Neural crest cell (in vitro differentiated cells): ENCODE measurements at regions not wholly inside any gene's neighbourhood (a gene's known extent, or its start where the extent isn't known, plus 50 kb on each side); places are given as distances from the start of the nearest gene placed in this dataset.

Experiments used
- DNase-seq: peaks from one replicate; pipeline ENCODE4 v3.0.0; 2021; ENCODE audit warnings: low read depth, mixed read lengths, low spot score
- H3K27ac Mint-ChIP-seq: one replicate; pipeline ENCODE4 v1.8.0; 2021; ENCODE audit warnings: mild to moderate bottlenecking, mixed read lengths; ENCODE audit not compliant: unreplicated experiment
- H3K27me3 Mint-ChIP-seq: 2 replicates; pipeline ENCODE4 v1.8.0; 2021; ENCODE audit warnings: low read depth, mild to moderate bottlenecking, mixed read lengths
- H3K36me3 Mint-ChIP-seq: 2 replicates; pipeline ENCODE4 v1.8.0; 2021; ENCODE audit warnings: low read depth, mild to moderate bottlenecking, mixed read lengths
- H3K4me1 Mint-ChIP-seq: 2 replicates; pipeline ENCODE4 v1.8.0; 2021; ENCODE audit warnings: mixed read lengths
- H3K4me3 Mint-ChIP-seq: one replicate; pipeline ENCODE4 v1.8.0; 2021; ENCODE audit warnings: mild to moderate bottlenecking, mixed read lengths
- H3K9me3 Mint-ChIP-seq: 2 replicates; pipeline ENCODE4 v1.8.0; 2021; ENCODE audit warnings: mixed read lengths
- TF ChIP-seq, protein P1 (sequence below): fragments of 200-600 bp; sonication (generic); conservative IDR thresholded peaks from 2 replicates; pipeline ENCODE4 v1.5.0; 2021; ENCODE audit warnings: antibody characterized with exemption, mild to moderate bottlenecking

DNA sequence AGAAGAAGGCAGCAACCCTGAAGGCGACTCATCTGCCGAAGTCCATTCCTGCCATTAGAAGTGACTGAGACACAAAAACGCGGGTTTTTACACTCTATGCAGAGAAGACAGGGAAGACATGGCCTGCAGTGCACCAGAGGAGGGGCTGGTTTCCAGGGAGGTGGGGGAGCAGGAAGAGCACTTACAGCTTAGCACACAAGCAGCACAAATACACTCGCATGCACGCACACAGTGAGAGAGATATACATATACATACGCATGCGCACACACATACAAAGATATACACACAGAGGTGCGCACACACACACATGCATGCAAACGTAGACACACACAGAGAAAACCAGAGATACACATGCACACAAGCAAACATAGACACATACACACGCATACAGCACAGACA lies 210.9 kb upstream of the CSF3R start:
- peaks cover 55% of the 10 kb centered on the region for H3K27me3 Mint-ChIP-seq
- H3K36me3 Mint-ChIP-seq: no peaks in the 10 kb centered on the region
- peaks cover 4% of the 10 kb centered on the region for H3K4me1 Mint-ChIP-seq
- no peaks in the 10 kb centered on the region for H3K9me3 Mint-ChIP-seq
- H3K4me3 Mint-ChIP-seq: no peak overlapping the region
- H3K27ac Mint-ChIP-seq: no peak overlapping the region
- DNase-seq: no peak
- TF ChIP-seq, protein P1, sequence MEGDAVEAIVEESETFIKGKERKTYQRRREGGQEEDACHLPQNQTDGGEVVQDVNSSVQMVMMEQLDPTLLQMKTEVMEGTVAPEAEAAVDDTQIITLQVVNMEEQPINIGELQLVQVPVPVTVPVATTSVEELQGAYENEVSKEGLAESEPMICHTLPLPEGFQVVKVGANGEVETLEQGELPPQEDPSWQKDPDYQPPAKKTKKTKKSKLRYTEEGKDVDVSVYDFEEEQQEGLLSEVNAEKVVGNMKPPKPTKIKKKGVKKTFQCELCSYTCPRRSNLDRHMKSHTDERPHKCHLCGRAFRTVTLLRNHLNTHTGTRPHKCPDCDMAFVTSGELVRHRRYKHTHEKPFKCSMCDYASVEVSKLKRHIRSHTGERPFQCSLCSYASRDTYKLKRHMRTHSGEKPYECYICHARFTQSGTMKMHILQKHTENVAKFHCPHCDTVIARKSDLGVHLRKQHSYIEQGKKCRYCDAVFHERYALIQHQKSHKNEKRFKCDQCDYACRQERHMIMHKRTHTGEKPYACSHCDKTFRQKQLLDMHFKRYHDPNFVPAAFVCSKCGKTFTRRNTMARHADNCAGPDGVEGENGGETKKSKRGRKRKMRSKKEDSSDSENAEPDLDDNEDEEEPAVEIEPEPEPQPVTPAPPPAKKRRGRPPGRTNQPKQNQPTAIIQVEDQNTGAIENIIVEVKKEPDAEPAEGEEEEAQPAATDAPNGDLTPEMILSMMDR: no peak

DNA sequence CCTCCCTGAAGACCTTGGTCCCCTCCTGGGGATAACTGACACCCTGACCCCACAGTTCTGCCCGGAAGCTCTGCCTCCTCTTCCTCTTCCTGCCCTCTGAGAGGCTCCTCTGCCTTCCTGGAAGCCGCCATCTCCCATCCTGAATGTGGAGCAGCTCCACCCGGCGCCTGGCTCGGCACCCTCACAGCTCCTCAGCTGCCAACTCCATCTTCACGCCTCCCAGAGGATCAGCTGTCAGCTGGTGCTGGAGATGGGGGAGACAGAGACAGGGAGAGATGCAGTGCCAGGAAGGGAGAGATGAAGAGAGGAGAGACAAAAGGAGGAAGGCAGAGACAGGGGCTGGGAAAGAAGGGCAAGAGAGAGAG lies 210.4 kb upstream of the CSF3R start:
- Mint-ChIP-seq H3K4me1 (no peaks in the 10 kb centered on the region), H3K36me3 (no peaks in the 10 kb centered on the region), H3K4me3 (no peak overlapping the region), H3K27ac (no peak overlapping the region), H3K9me3 (no peaks in the 10 kb centered on the region), H3K27me3 (peaks cover 51% of the 10 kb centered on the region)
- TF ChIP-seq, protein P1: no peak
- no peak for DNase-seq

DNA sequence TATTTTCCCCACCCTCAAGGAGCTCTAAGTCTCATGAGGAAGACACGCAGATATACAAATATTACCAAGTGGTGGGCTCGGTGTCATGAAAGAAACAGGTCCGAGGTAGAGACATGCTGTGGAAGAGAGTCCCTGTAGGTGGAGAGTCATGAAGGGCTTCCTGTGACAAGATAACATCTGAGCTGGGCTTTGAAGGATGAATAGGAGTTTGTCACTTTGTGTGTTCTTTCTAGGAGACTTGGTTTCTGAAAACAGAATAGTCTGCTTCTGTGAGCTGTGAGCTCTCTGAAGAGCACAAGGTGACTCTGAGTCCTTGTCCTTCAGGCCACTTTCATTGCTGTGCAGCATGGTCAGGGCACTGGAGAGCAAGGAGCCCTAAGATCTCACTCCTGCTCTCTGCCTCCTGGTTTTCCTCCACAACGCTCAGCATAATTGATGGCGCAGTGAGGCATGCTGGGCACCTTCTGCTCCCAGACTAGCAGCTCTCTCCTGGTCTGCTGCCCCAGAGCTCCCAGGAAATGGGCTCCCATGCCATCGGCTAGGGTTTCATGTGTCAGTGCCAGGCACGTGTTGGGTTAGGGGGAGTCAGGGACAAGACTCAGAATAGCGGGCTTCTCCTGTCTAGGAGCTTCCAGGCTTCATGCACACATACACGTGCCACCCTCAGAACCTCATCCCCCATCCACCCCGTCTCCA lies 209.9 kb upstream of the CSF3R start:
- DNase-seq: no peak
- Mint-ChIP-seq H3K36me3 (no peaks in the 10 kb centered on the region), H3K4me1 (no peaks in the 10 kb centered on the region), H3K27me3 (peaks cover 51% of the 10 kb centered on the region), H3K27ac (no peak overlapping the region), H3K4me3 (no peak overlapping the region), H3K9me3 (no peaks in the 10 kb centered on the region)
- TF ChIP-seq, protein P1: no peak

DNA sequence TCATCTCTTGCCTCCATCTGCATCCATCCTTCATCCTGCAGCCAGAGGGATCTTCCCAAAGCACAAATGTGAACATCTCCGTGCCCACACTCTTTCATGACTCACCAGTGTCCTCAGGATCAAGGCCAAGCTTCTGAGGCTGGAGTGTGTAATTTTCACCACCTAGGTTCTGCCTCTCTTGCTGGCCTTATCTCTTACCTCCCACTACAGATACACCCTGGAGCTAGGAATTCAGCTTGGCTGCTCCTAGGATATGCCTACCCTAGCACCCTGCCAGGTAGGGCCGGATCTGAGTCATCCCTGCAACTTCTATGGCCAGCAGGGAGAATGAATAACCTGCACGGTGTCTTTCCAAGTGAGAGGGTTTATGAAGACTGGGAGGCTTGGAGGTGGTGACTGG lies 208.7 kb upstream of the CSF3R start:
- Mint-ChIP-seq H3K4me3 (no peak overlapping the region), H3K4me1 (no peaks in the 10 kb centered on the region), H3K27me3 (peaks cover 55% of the 10 kb centered on the region), H3K36me3 (no peaks in the 10 kb centered on the region), H3K27ac (no peak overlapping the region), H3K9me3 (no peaks in the 10 kb centered on the region)
- TF ChIP-seq, protein P1: no peak
- DNase-seq: no peak

DNA sequence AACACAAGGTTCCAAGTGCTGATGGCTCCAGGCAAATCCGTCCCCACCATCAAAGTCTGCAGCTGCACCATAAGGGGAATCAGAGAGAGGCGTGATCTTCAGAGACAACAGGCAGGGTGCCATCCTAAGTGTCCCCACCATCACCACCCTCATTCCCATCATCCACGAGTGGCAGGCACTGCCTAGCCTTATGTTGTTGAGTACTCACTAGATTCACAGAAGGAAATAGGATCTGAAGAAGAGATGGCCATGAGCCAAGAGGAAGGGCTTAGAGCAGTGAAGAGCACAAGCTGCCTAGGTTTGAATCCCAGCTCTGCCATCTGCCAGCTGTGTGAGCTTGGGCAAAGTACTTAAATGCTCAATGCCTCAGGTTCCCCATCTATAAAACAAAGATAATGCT lies 207.3 kb upstream of the CSF3R start:
- TF ChIP-seq, protein P1: no peak
- no peaks in the 10 kb centered on the region for H3K9me3 Mint-ChIP-seq
- H3K27me3 Mint-ChIP-seq: peaks cover 44% of the 10 kb centered on the region
- no peak for DNase-seq
- no peak overlapping the region for H3K27ac Mint-ChIP-seq
- H3K36me3 Mint-ChIP-seq: no peaks in the 10 kb centered on the region
- H3K4me3 Mint-ChIP-seq: no peak overlapping the region
- no peaks in the 10 kb centered on the region for H3K4me1 Mint-ChIP-seq

DNA sequence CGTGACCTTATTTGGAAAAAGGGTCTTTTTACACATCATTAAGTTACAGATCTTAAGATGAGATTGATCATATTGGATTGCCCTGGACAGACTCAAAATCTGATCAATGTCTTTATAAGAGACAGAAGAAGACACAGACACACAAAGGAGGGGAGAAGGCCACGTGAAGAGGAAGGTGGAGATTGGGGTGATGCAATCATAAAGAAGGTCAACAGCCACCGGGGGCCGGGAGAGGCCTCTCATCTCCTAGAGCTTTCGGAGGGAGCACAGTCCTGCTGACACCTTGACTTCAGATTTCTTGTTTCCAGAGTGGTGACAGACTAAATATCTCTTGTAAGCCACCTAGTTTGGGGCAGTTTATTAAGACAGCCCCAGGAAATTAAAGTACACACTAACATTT lies 204.6 kb upstream of the CSF3R start:
- peaks cover 31% of the 10 kb centered on the region for H3K27me3 Mint-ChIP-seq
- no peak overlapping the region for H3K27ac Mint-ChIP-seq
- TF ChIP-seq, protein P1: no peak
- H3K4me3 Mint-ChIP-seq: no peak overlapping the region
- no peak for DNase-seq
- H3K36me3 Mint-ChIP-seq: no peaks in the 10 kb centered on the region
- H3K9me3 Mint-ChIP-seq: no peaks in the 10 kb centered on the region
- H3K4me1 Mint-ChIP-seq: no peaks in the 10 kb centered on the region
